ENCODE measurements at regions not wholly inside any gene's neighbourhood (a gene's known extent, or its start where the extent isn't known, plus 50 kb on each side); places are given as distances from the start of the nearest gene placed in this dataset.

GRCh38 chr4:11133868-11134267 lies 294.8 kb downstream of the HS3ST1 start:
- TF ChIP-seq CTCF (IDR thresholded peaks at IDR 0.05): no peak
- TF ChIP-seq POLR2A (IDR thresholded peaks at IDR 0.05): no peak

Data from adrenal gland (tissue), 5 donors.